Mesendoderm (in vitro differentiated cells): ENCODE measurements at regions not wholly inside any gene's neighbourhood (a gene's known extent, or its start where the extent isn't known, plus 50 kb on each side); places are given as distances from the start of the nearest gene placed in this dataset.

ENCODE experiments used
- DNase-seq: peaks from one replicate; pipeline ENCODE4 v3.0.0; 2013
- H2AK5ac ChIP-seq: 2 replicates; pipeline ENCODE4 v1.6.1; 2013; ENCODE audit warnings: low read length, inconsistent platforms
- H2BK120ac ChIP-seq: 2 replicates; pipeline ENCODE4 v1.6.1; 2013; ENCODE audit warnings: low read depth, mild to moderate bottlenecking, low read length, moderate library complexity, mixed read lengths
- H2BK15ac ChIP-seq: replicated peaks from 2 replicates; pipeline ENCODE4 v1.6.1; 2013; ENCODE audit warnings: low read depth, mild to moderate bottlenecking, moderate library complexity
- H2BK5ac ChIP-seq: 2 replicates; pipeline ENCODE4 v1.6.1; 2013; ENCODE audit warnings: low read length, inconsistent platforms
- H3K18ac ChIP-seq: 2 replicates; pipeline ENCODE4 v1.6.1; 2013; ENCODE audit warnings: mild to moderate bottlenecking, low read length, mixed read lengths
- H3K23ac ChIP-seq: one replicate; pipeline ENCODE4 v1.6.1; 2013; ENCODE audit warnings: low read length
- H3K27ac ChIP-seq: 2 replicates; pipeline ENCODE4 v1.5.1; 2013; ENCODE audit warnings: low read depth, mild to moderate bottlenecking, inconsistent platforms, low read length, moderate library complexity
- H3K27me3 ChIP-seq: 2 replicates; pipeline ENCODE4 v1.6.1; 2013; ENCODE audit warnings: low read length, control low read depth, mild to moderate bottlenecking, inconsistent platforms; ENCODE audit not compliant: insufficient read depth, poor library complexity
- H3K36me3 ChIP-seq: 2 replicates; pipeline ENCODE4 v1.6.1; 2013; ENCODE audit warnings: low read length, inconsistent platforms; ENCODE audit not compliant: control insufficient read depth, insufficient read depth
- H3K4ac ChIP-seq: one replicate; pipeline ENCODE4 v1.6.1; 2013; ENCODE audit warnings: low read depth, mild to moderate bottlenecking, low read length, moderate library complexity
- H3K4me1 ChIP-seq: 2 replicates; pipeline ENCODE4 v1.6.1; 2013; ENCODE audit warnings: low read depth, low read length, inconsistent platforms; ENCODE audit not compliant: control insufficient read depth
- H3K4me2 ChIP-seq: 2 replicates; pipeline ENCODE4 v1.6.1; 2013; ENCODE audit warnings: low read length
- H3K4me3 ChIP-seq: 2 replicates; pipeline ENCODE4 v1.5.1; 2013; ENCODE audit warnings: mild to moderate bottlenecking, low read length
- H3K56ac ChIP-seq: one replicate; pipeline ENCODE4 v1.6.1; 2013; ENCODE audit warnings: low read length
- H3K79me1 ChIP-seq: 2 replicates; pipeline ENCODE4 v1.6.1; 2013; ENCODE audit warnings: low read length, inconsistent platforms
- H3K79me2 ChIP-seq: 2 replicates; pipeline ENCODE4 v1.6.1; 2013; ENCODE audit warnings: mild to moderate bottlenecking, low read length; ENCODE audit not compliant: control insufficient read depth, insufficient read depth
- H3K9ac ChIP-seq: 2 replicates; pipeline ENCODE4 v1.6.1; 2013; ENCODE audit warnings: low read length, inconsistent platforms
- H4K5ac ChIP-seq: one replicate; pipeline ENCODE4 v1.6.1; 2013; ENCODE audit warnings: low read length
- H4K8ac ChIP-seq: one replicate; pipeline ENCODE4 v1.6.1; 2013; ENCODE audit warnings: low read depth, mild to moderate bottlenecking, control low read depth, low read length, moderate library complexity
- WGBS: extraction: QIAGEN DNeasy Blood & Tissue Kit; methylation state at CpG from one replicate; pipeline ENCODE4 v1.1.7; 2013; ENCODE audit warnings: low lambda C conversion rate, missing lambda C conversion rate; ENCODE audit not compliant: insufficient coverage; ENCODE audit errors: extremely low coverage; 5-methylcytosine and 5-hydroxymethylcytosine counted together

- Histone ChIP-seq H2AK5ac (no peak overlapping the region), H2BK120ac (no peak overlapping the region), H3K79me1 (no peaks in the 10 kb centered on the region), H4K8ac (no peak overlapping the region), H3K4me1 (no peaks in the 10 kb centered on the region), H2BK15ac (no peak overlapping the region), H4K5ac (no peak overlapping the region), H3K23ac (no peak overlapping the region), H3K27me3 (no peaks in the 10 kb centered on the region), H3K4ac (no peak overlapping the region), H3K27ac (no peak overlapping the region), H2BK5ac (no peak overlapping the region), H3K56ac (no peak overlapping the region), H3K36me3 (no peaks in the 10 kb centered on the region), H3K9ac (no peak overlapping the region), H3K79me2 (no peaks in the 10 kb centered on the region), H3K4me2 (no peak overlapping the region), H3K18ac (no peak overlapping the region), H3K4me3 (no peak overlapping the region)
- DNase-seq: no peak
- no CpG with 5 or more reads among the region's 2 CpGs for WGBS
Measured at GRCh38 chr1:212192261-212192998, 92.8 kb upstream of the PPP2R5A start.

- Histone ChIP-seq H2BK5ac (no peak overlapping the region), H3K4me2 (no peak overlapping the region), H4K5ac (no peak overlapping the region), H3K27me3 (no peaks in the 10 kb centered on the region), H3K27ac (no peak overlapping the region), H3K79me2 (no peaks in the 10 kb centered on the region), H3K18ac (no peak overlapping the region), H3K23ac (no peak overlapping the region), H3K9ac (no peak overlapping the region), H3K4me3 (no peak overlapping the region), H3K36me3 (no peaks in the 10 kb centered on the region), H3K56ac (no peak overlapping the region), H2BK120ac (no peak overlapping the region), H2AK5ac (no peak overlapping the region), H4K8ac (no peak overlapping the region), H3K4ac (no peak overlapping the region), H3K79me1 (no peaks in the 10 kb centered on the region), H3K4me1 (no peaks in the 10 kb centered on the region), H2BK15ac (no peak overlapping the region)
- DNase-seq: no peak
- no CpG with 5 or more reads among the region's 3 CpGs for WGBS
Measured at GRCh38 chr1:212196355-212196754, 88.9 kb upstream of the PPP2R5A start.

- Histone ChIP-seq H3K4me2 (no peak overlapping the region), H3K9ac (no peak overlapping the region), H4K8ac (no peak overlapping the region), H3K56ac (no peak overlapping the region), H3K79me2 (no peaks in the 10 kb centered on the region), H2BK15ac (no peak overlapping the region), H3K4me1 (no peaks in the 10 kb centered on the region), H2BK120ac (no peak overlapping the region), H3K27ac (no peak overlapping the region), H3K4ac (no peak overlapping the region), H3K27me3 (no peaks in the 10 kb centered on the region), H3K23ac (no peak overlapping the region), H3K79me1 (no peaks in the 10 kb centered on the region), H4K5ac (no peak overlapping the region), H3K36me3 (no peaks in the 10 kb centered on the region), H2BK5ac (no peak overlapping the region), H3K4me3 (no peak overlapping the region), H2AK5ac (no peak overlapping the region), H3K18ac (no peak overlapping the region)
- no peak for DNase-seq
- no CpG with 5 or more reads among the region's 3 CpGs for WGBS
Measured at GRCh38 chr1:212201461-212201860, 83.7 kb upstream of the PPP2R5A start.

- Histone ChIP-seq H2BK5ac (no peak overlapping the region), H3K18ac (no peak overlapping the region), H3K4me3 (no peak overlapping the region), H3K36me3 (no peaks in the 10 kb centered on the region), H3K79me1 (no peaks in the 10 kb centered on the region), H3K79me2 (no peaks in the 10 kb centered on the region), H3K9ac (no peak overlapping the region), H2BK120ac (no peak overlapping the region), H3K56ac (no peak overlapping the region), H3K4me1 (no peaks in the 10 kb centered on the region), H3K27me3 (no peaks in the 10 kb centered on the region), H3K4me2 (no peak overlapping the region), H3K27ac (no peak overlapping the region), H4K5ac (no peak overlapping the region), H2AK5ac (no peak overlapping the region), H3K4ac (no peak overlapping the region), H3K23ac (no peak overlapping the region), H4K8ac (no peak overlapping the region), H2BK15ac (no peak overlapping the region)
- DNase-seq: no peak
- WGBS: no CpG with 5 or more reads among the region's 3 CpGs
Measured at GRCh38 chr1:212203630-212204029, 81.6 kb upstream of the PPP2R5A start.

GRCh38 chr1:212205006-212205405 is 80.2 kb upstream of the PPP2R5A start:
- Histone ChIP-seq H3K9ac (no peak overlapping the region), H2BK120ac (no peak overlapping the region), H3K36me3 (no peaks in the 10 kb centered on the region), H3K23ac (no peak overlapping the region), H4K5ac (no peak overlapping the region), H2BK5ac (no peak overlapping the region), H3K4me2 (no peak overlapping the region), H4K8ac (no peak overlapping the region), H3K18ac (no peak overlapping the region), H3K27me3 (no peaks in the 10 kb centered on the region), H3K27ac (no peak overlapping the region), H2BK15ac (no peak overlapping the region), H3K4me3 (no peak overlapping the region), H3K56ac (no peak overlapping the region), H2AK5ac (no peak overlapping the region), H3K4ac (no peak overlapping the region), H3K79me2 (no peaks in the 10 kb centered on the region), H3K79me1 (no peaks in the 10 kb centered on the region), H3K4me1 (peaks cover 4% of the 10 kb centered on the region)
- DNase-seq: no peak
- no CpG with 5 or more reads among the region's 1 CpG for WGBS

GRCh38 chr1:212205843-212206242 is 79.4 kb upstream of the PPP2R5A start:
- Histone ChIP-seq H3K4me2 (no peak overlapping the region), H3K4me1 (peaks cover 4% of the 10 kb centered on the region), H2BK5ac (no peak overlapping the region), H3K27me3 (no peaks in the 10 kb centered on the region), H3K4me3 (no peak overlapping the region), H4K5ac (no peak overlapping the region), H3K18ac (no peak overlapping the region), H3K27ac (no peak overlapping the region), H3K56ac (no peak overlapping the region), H2BK120ac (no peak overlapping the region), H3K79me1 (no peaks in the 10 kb centered on the region), H3K79me2 (no peaks in the 10 kb centered on the region), H3K23ac (no peak overlapping the region), H2BK15ac (no peak overlapping the region), H4K8ac (no peak overlapping the region), H3K4ac (no peak overlapping the region), H3K9ac (no peak overlapping the region), H2AK5ac (no peak overlapping the region), H3K36me3 (no peaks in the 10 kb centered on the region)
- WGBS: no CpG with 5 or more reads among the region's 5 CpGs
- no peak for DNase-seq
